Smooth muscle cell (in vitro differentiated cells): ENCODE measurements at regions not wholly inside any gene's neighbourhood (a gene's known extent, or its start where the extent isn't known, plus 50 kb on each side); places are given as distances from the start of the nearest gene placed in this dataset.
A peak's percentile ranks its signal among the peaks of the same experiment; 100 is the strongest.

Experiments used
- DNase-seq: peaks from one replicate; lab custom pipeline; 2025; ENCODE audit not compliant: unreplicated experiment; lab: John Stamatoyannopoulos, UW
- H2AFZ ChIP-seq: fragments of 200-600 bp; sonication (generic); 2 replicates; pipeline ENCODE4 v1.6.0; 2016; ENCODE audit warnings: antibody characterized with exemption, low read depth, mild to moderate bottlenecking
- H3F3A ChIP-seq: fragments of 200-600 bp; sonication (generic); 2 replicates; pipeline ENCODE4 v1.6.0; 2017; ENCODE audit warnings: antibody characterized with exemption, low read depth
- H3K27ac ChIP-seq: fragments of 200-600 bp; sonication (generic); 2 replicates; pipeline ENCODE4 v1.5.1; 2016; ENCODE audit warnings: low read depth, mild to moderate bottlenecking
- H3K27me3 ChIP-seq: fragments of 200-600 bp; sonication (generic); 2 replicates; pipeline ENCODE4 v1.6.1; 2016; ENCODE audit warnings: low read depth, mild to moderate bottlenecking
- H3K36me3 ChIP-seq: fragments of 200-600 bp; sonication (generic); 2 replicates; pipeline ENCODE4 v1.5.1; 2016; ENCODE audit warnings: low read depth
- H3K4me1 ChIP-seq: fragments of 200-600 bp; sonication (generic); 2 replicates; pipeline ENCODE4 v1.5.1; 2016; ENCODE audit warnings: low read depth
- H3K4me2 ChIP-seq: fragments of 200-600 bp; sonication (generic); 2 replicates; pipeline ENCODE4 v1.6.0; 2016; ENCODE audit warnings: mild to moderate bottlenecking
- H3K4me3 ChIP-seq: fragments of 200-600 bp; sonication (generic); 2 replicates; pipeline ENCODE4 v1.5.1; 2016; ENCODE audit warnings: mild to moderate bottlenecking
- H3K79me2 ChIP-seq: fragments of 200-600 bp; sonication (generic); 2 replicates; pipeline ENCODE4 v1.6.0; 2016; ENCODE audit warnings: low read depth, mild to moderate bottlenecking
- H3K9ac ChIP-seq: fragments of 200-600 bp; sonication (generic); 2 replicates; pipeline ENCODE4 v1.6.0; 2016; ENCODE audit warnings: low read depth
- H3K9me3 ChIP-seq: fragments of 200-600 bp; sonication (generic); replicated peaks from 2 replicates; pipeline ENCODE4 v1.5.1; 2016; ENCODE audit warnings: low read depth
- H4K20me1 ChIP-seq: fragments of 200-600 bp; sonication (generic); 2 replicates; pipeline ENCODE4 v1.6.0; 2016; ENCODE audit warnings: low read depth
- WGBS: methylation state at CpG from one replicate; pipeline ENCODE4 v1.1.7; 2016; ENCODE audit warnings: low lambda C conversion rate; 5-methylcytosine and 5-hydroxymethylcytosine counted together
- TF ChIP-seq, protein P1 (sequence below): fragments of 200-600 bp; sonication (generic); IDR thresholded peaks from 2 replicates; pipeline ENCODE4 v1.5.1; 2017; ENCODE audit warnings: borderline replicate concordance, mild to moderate bottlenecking, antibody characterized with exemption; ENCODE audit not compliant: insufficient read depth, poor library complexity, severe bottlenecking

DNA sequence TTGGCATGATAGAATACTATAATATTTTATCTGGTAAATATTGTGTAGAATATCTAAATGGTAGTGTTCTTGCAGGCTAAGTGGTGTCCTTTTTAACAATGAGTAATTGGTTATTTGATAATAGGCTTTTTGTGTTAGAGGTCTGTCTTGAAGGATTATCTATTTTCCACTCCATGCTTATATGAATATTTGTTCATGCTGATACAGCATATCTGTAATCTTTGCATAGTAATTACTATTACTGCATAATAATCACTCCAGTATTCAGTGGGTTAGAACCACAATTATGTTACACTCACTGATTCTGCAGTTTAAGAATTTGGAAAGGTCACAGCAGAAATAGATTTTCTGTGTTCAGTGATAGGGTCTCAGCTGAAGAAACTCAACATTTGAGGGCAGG lies 1229.9 kb downstream of the MAT2B start:
- no peaks in the 10 kb centered on the region for H3F3A ChIP-seq
- no peaks in the 10 kb centered on the region for H4K20me1 ChIP-seq
- H3K36me3 ChIP-seq = no peaks in the 10 kb centered on the region
- no peak overlapping the region for H3K4me3 ChIP-seq
- no peak overlapping the region for H2AFZ ChIP-seq
- H3K27ac ChIP-seq = no peak overlapping the region
- DNase-seq = no peak
- no peak overlapping the region for H3K4me2 ChIP-seq
- H3K27me3 ChIP-seq = no peaks in the 10 kb centered on the region
- no peaks in the 10 kb centered on the region for H3K9me3 ChIP-seq
- no peak overlapping the region for H3K9ac ChIP-seq
- no peaks in the 10 kb centered on the region for H3K4me1 ChIP-seq
- TF ChIP-seq, protein P1, sequence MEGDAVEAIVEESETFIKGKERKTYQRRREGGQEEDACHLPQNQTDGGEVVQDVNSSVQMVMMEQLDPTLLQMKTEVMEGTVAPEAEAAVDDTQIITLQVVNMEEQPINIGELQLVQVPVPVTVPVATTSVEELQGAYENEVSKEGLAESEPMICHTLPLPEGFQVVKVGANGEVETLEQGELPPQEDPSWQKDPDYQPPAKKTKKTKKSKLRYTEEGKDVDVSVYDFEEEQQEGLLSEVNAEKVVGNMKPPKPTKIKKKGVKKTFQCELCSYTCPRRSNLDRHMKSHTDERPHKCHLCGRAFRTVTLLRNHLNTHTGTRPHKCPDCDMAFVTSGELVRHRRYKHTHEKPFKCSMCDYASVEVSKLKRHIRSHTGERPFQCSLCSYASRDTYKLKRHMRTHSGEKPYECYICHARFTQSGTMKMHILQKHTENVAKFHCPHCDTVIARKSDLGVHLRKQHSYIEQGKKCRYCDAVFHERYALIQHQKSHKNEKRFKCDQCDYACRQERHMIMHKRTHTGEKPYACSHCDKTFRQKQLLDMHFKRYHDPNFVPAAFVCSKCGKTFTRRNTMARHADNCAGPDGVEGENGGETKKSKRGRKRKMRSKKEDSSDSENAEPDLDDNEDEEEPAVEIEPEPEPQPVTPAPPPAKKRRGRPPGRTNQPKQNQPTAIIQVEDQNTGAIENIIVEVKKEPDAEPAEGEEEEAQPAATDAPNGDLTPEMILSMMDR = no peak
- no peaks in the 10 kb centered on the region for H3K79me2 ChIP-seq

DNA sequence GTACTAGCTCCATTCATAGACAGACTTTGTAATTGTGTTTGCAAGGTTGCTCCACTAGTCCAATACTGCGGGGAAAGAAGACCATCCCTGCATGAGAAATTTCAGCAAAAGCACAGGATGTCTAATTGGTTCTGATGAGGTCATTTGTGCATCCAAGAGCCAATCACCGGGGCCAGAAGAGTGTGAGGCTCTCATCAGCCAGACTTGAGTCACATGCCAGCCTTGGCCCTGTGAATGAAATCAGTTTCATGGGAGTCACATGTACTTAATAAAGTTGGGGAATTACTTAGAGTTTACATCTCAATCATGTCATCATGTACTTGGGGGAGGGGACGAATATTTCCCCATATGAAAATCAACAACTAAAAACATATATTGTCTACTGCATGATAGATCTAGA lies 1236.0 kb downstream of the MAT2B start:
- no peaks in the 10 kb centered on the region for H3K4me1 ChIP-seq
- no peaks in the 10 kb centered on the region for H4K20me1 ChIP-seq
- TF ChIP-seq, protein P1 = no peak
- no peaks in the 10 kb centered on the region for H3F3A ChIP-seq
- no peak overlapping the region for H3K9ac ChIP-seq
- H3K27ac ChIP-seq = no peak overlapping the region
- no peak overlapping the region for H3K4me2 ChIP-seq
- no peaks in the 10 kb centered on the region for H3K36me3 ChIP-seq
- H3K27me3 ChIP-seq = no peaks in the 10 kb centered on the region
- no peak overlapping the region for H2AFZ ChIP-seq
- no peak for DNase-seq
- H3K79me2 ChIP-seq = no peaks in the 10 kb centered on the region
- H3K9me3 ChIP-seq = no peaks in the 10 kb centered on the region
- H3K4me3 ChIP-seq = no peak overlapping the region
- 95% methylated on average over 3 of the region's 3 CpGs for WGBS

DNA sequence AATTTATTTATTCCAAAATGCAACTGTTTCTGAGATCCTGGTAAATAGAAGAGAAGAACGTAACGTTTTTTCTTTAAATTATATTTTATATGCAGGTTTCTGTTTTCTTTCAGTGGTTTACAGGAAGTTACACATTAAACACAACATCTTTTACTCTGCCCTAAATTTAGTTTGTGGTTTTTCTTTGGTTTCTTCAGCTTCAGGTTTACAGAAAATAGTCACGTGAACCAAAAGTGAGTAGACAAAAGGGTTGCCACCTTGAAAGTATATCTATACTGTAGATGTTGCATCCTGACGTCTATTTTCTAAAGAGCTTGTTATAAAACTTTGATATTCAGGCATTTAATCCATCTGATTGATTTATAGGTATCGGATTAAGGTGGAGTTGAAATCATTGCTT lies 1236.6 kb downstream of the MAT2B start:
- TF ChIP-seq, protein P1 = no peak
- H3K27me3 ChIP-seq = no peaks in the 10 kb centered on the region
- no peak overlapping the region for H3K4me3 ChIP-seq
- H4K20me1 ChIP-seq = no peaks in the 10 kb centered on the region
- H3F3A ChIP-seq = no peaks in the 10 kb centered on the region
- no peak overlapping the region for H2AFZ ChIP-seq
- DNase-seq = no peak
- H3K4me1 ChIP-seq = no peaks in the 10 kb centered on the region
- H3K79me2 ChIP-seq = no peaks in the 10 kb centered on the region
- no peaks in the 10 kb centered on the region for H3K36me3 ChIP-seq
- H3K27ac ChIP-seq = no peak overlapping the region
- H3K4me2 ChIP-seq = no peak overlapping the region
- no peaks in the 10 kb centered on the region for H3K9me3 ChIP-seq
- 78% methylated on average over 5 of the region's 5 CpGs for WGBS
- no peak overlapping the region for H3K9ac ChIP-seq

DNA sequence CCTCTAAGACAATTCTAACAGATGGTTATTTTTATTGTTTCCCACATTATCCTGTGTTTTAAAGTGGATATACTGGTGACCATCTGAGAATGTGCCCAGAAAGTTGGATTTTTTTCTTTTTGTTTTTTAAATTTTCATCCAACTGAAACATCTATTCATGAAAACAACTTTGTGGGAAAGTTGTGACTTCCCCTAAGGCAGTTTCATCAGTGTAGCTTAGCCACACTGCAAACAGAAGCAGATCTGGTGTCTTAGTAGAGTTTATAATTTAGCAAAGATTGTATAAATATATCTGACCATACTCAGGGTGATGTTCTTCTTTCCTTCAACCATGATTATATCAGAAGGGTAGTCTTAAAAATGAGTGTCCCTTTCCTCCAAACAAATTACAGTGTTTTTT lies 1241.3 kb downstream of the MAT2B start:
- H3K4me2 ChIP-seq = no peak overlapping the region
- H3K4me3 ChIP-seq = no peak overlapping the region
- H3K9ac ChIP-seq = no peak overlapping the region
- peak overlapping the region; percentile 18 for H2AFZ ChIP-seq
- H3K79me2 ChIP-seq = no peaks in the 10 kb centered on the region
- H3K36me3 ChIP-seq = no peaks in the 10 kb centered on the region
- H3K4me1 ChIP-seq = no peaks in the 10 kb centered on the region
- no peaks in the 10 kb centered on the region for H3F3A ChIP-seq
- H3K27ac ChIP-seq = no peak overlapping the region
- no peaks in the 10 kb centered on the region for H3K9me3 ChIP-seq
- TF ChIP-seq, protein P1 = no peak
- DNase-seq = no peak
- no peaks in the 10 kb centered on the region for H3K27me3 ChIP-seq
- H4K20me1 ChIP-seq = no peaks in the 10 kb centered on the region
